Gastroesophageal sphincter (tissue), 3 donors: ENCODE measurements at regions not wholly inside any gene's neighbourhood (a gene's known extent, or its start where the extent isn't known, plus 50 kb on each side); places are given as distances from the start of the nearest gene placed in this dataset.

ENCODE experiments used
- CTCF ChIP-seq, 4 experiments: fragments of 200-600 bp in 2 of 4; fragments of 450-650 bp in 2 of 4; sonication (generic) in 1 of 4; IDR thresholded peaks; one replicate each; pipeline ENCODE4 v1.5.1; 2017 to 2019; ENCODE audit warnings: antibody characterized with exemption in 4 of 4, mild to moderate bottlenecking in 2 of 4, moderate library complexity in 2 of 4
- EP300 ChIP-seq: sonication (generic); formaldehyde crosslinking; IDR thresholded peaks from one replicate; pipeline ENCODE4 v1.6.1; 2017; ENCODE audit warnings: antibody characterized with exemption, mild to moderate bottlenecking
- POLR2A ChIP-seq, 2 donors: fragments of 450-650 bp; IDR thresholded peaks; one replicate each; pipeline ENCODE4 v1.6.1; 2017; ENCODE audit warnings: antibody characterized with exemption in 2 of 2, mild to moderate bottlenecking in 2 of 2, moderate library complexity in 1 of 2
- POLR2AphosphoS5 ChIP-seq: sonication (generic); formaldehyde crosslinking; IDR thresholded peaks from one replicate; pipeline ENCODE4 v1.6.1; 2017; ENCODE audit warnings: antibody characterized with exemption

GRCh38 chr21:8993943-8994639, 1527.3 kb upstream of the TPTE start:
- no peak for TF ChIP-seq POLR2A (IDR thresholded peaks at IDR 0.05)
- no peak for TF ChIP-seq CTCF (IDR thresholded peaks at IDR 0.05)
- no peak for TF ChIP-seq POLR2AphosphoS5
- TF ChIP-seq EP300 = no peak
